GM23338 (cell line): ENCODE measurements at regions not wholly inside any gene's neighbourhood (a gene's known extent, or its start where the extent isn't known, plus 50 kb on each side); places are given as distances from the start of the nearest gene placed in this dataset.

Source experiments
- ATAC-seq: fragments of 200-7000 bp; cut with Tn5 transposase; 3 replicates; pipeline ENCODE4 v1.9.1; 2020
- DNase-seq: peaks from one replicate; pipeline ENCODE4 v3.0.0-alpha.2; 2015; ENCODE audit warnings: low spot score
- H2AFZ ChIP-seq: fragments of 200-600 bp; sonication (generic); 2 replicates; pipeline ENCODE4 v1.8.0; 2016; ENCODE audit warnings: antibody characterized with exemption, mild to moderate bottlenecking, moderate library complexity
- H3F3A ChIP-seq: fragments of 200-600 bp; sonication (generic); replicated peaks from 2 replicates; pipeline ENCODE4 v1.8.0; 2017; ENCODE audit warnings: antibody characterized with exemption, mixed run types, low read depth
- H3K27ac ChIP-seq: fragments of 200-600 bp; sonication (generic); 2 replicates; pipeline ENCODE4 v1.6.1; 2016; ENCODE audit warnings: low read depth
- H3K27me3 ChIP-seq: fragments of 200-600 bp; sonication (generic); 2 replicates; pipeline ENCODE4 v1.8.0; 2016; ENCODE audit warnings: mild to moderate bottlenecking, mixed run types, moderate library complexity; ENCODE audit not compliant: insufficient read depth
- H3K36me3 ChIP-seq: fragments of 200-600 bp; sonication (generic); 2 replicates; pipeline ENCODE4 v1.8.0; 2016; ENCODE audit warnings: mild to moderate bottlenecking; ENCODE audit not compliant: insufficient read depth
- H3K4me1 ChIP-seq: fragments of 200-600 bp; sonication (generic); 2 replicates; pipeline ENCODE4 v1.8.0; 2016; ENCODE audit warnings: mild to moderate bottlenecking, moderate library complexity; ENCODE audit not compliant: insufficient read depth
- H3K4me2 ChIP-seq: fragments of 200-600 bp; sonication (generic); 2 replicates; pipeline ENCODE4 v1.7.1; 2017; ENCODE audit warnings: mixed run types
- H3K4me3 ChIP-seq: fragments of 200-600 bp; sonication (generic); 2 replicates; pipeline ENCODE4 v1.6.1; 2016; ENCODE audit warnings: mixed run types
- H3K79me2 ChIP-seq: fragments of 200-600 bp; sonication (generic); replicated peaks from 2 replicates; pipeline ENCODE4 v1.8.0; 2017; ENCODE audit warnings: mild to moderate bottlenecking; ENCODE audit not compliant: insufficient read depth
- H3K9me2 ChIP-seq: fragments of 200-600 bp; sonication (generic); 2 replicates; pipeline ENCODE4 v1.8.0; 2017; ENCODE audit not compliant: insufficient read depth
- H4K20me1 ChIP-seq: fragments of 200-600 bp; sonication (generic); replicated peaks from 2 replicates; pipeline ENCODE4 v1.8.0; 2017; ENCODE audit warnings: mild to moderate bottlenecking; ENCODE audit not compliant: insufficient read depth
- H3K27ac Mint-ChIP-seq: 2 replicates; pipeline ENCODE4 v1.8.0; 2020; ENCODE audit warnings: inconsistent platforms, mild to moderate bottlenecking, moderate library complexity, mixed read lengths
- H3K27me3 Mint-ChIP-seq: 3 replicates; pipeline ENCODE4 v1.8.0; 2022; ENCODE audit warnings: low read depth, mild to moderate bottlenecking, moderate library complexity, mixed read lengths, inconsistent platforms; ENCODE audit not compliant: insufficient read depth, poor library complexity
- H3K36me3 Mint-ChIP-seq: 3 replicates; pipeline ENCODE4 v1.8.0; 2021; ENCODE audit warnings: low read depth, mild to moderate bottlenecking, inconsistent platforms, moderate library complexity, mixed read lengths
- H3K4me1 Mint-ChIP-seq: 3 replicates; pipeline ENCODE4 v1.8.0; 2020; ENCODE audit warnings: mild to moderate bottlenecking, inconsistent platforms, mixed read lengths
- H3K4me3 Mint-ChIP-seq: 3 replicates; pipeline ENCODE4 v1.8.0; 2021; ENCODE audit warnings: moderate library complexity, mild to moderate bottlenecking, inconsistent platforms, mixed read lengths
- H3K9me3 Mint-ChIP-seq: 3 replicates; pipeline ENCODE4 v1.8.0; 2020; ENCODE audit warnings: moderate library complexity, mild to moderate bottlenecking, inconsistent platforms, mixed read lengths
- CREB1 ChIP-seq: fragments of 250-450 bp; sonication (Bioruptor Pico); IDR thresholded peaks from 2 replicates; pipeline ENCODE4 v1.5.0; 2020; ENCODE audit warnings: low read depth, mild to moderate bottlenecking, moderate library complexity
- CTCF ChIP-seq, 2 experiments: fragments of 200-600 bp in 1 of 2; sonication (generic) in 1 of 2; conservative IDR thresholded peaks; 2 replicates each; pipeline versions ENCODE4 v1.5.1 to v1.6.1; 2016 to 2017; ENCODE audit warnings: antibody characterized with exemption in 2 of 2, low read depth in 2 of 2, mild to moderate bottlenecking in 2 of 2, moderate library complexity in 1 of 2
- ETS1 ChIP-seq: IDR thresholded peaks from 2 replicates; pipeline ENCODE4 v1.6.1; 2016; ENCODE audit warnings: antibody characterized with exemption
- EZH2 ChIP-seq: fragments of 200-600 bp; sonication (generic); IDR thresholded peaks from one replicate; pipeline ENCODE4 v1.8.0; 2017; ENCODE audit warnings: antibody characterized with exemption, mild to moderate bottlenecking, low read depth; ENCODE audit not compliant: unreplicated experiment
- EZH2phosphoT487 ChIP-seq: fragments of 200-600 bp; sonication (generic); IDR thresholded peaks from one replicate; pipeline ENCODE4 v1.8.1; 2018; ENCODE audit warnings: antibody characterized with exemption; ENCODE audit not compliant: unreplicated experiment
- JUNB ChIP-seq: IDR thresholded peaks from one replicate; pipeline ENCODE4 v1.6.1; 2016; ENCODE audit warnings: antibody characterized with exemption; ENCODE audit not compliant: unreplicated experiment
- POLR2AphosphoS5 ChIP-seq: IDR thresholded peaks from 2 replicates; pipeline ENCODE4 v1.6.1; 2016; ENCODE audit warnings: antibody characterized with exemption, low read depth
- REST ChIP-seq: IDR thresholded peaks from one replicate; pipeline ENCODE4 v1.6.1; 2018; ENCODE audit warnings: antibody characterized with exemption; ENCODE audit not compliant: unreplicated experiment
- STAT1 ChIP-seq: IDR thresholded peaks from one replicate; pipeline ENCODE4 v1.6.1; 2016; ENCODE audit warnings: antibody characterized with exemption; ENCODE audit not compliant: unreplicated experiment
- ZNF114 ChIP-seq: fragments of 250-450 bp; sonication (Bioruptor Pico); IDR thresholded peaks from 2 replicates; pipeline ENCODE4 v1.5.0; 2020; ENCODE audit warnings: mild to moderate bottlenecking, moderate library complexity
- ZNF331 ChIP-seq: fragments of 250-450 bp; sonication (Bioruptor Pico); IDR thresholded peaks from 2 replicates; pipeline ENCODE4 v1.5.0; 2020; ENCODE audit warnings: low read depth, mild to moderate bottlenecking, moderate library complexity

- TF ChIP-seq EZH2 (no peak), REST (no peak), CREB1 (CRISPR knock-in tag) (no peak), ZNF331 (no peak), ZNF114 (CRISPR knock-in tag) (no peak)
- peaks cover 57% of the 10 kb centered on the region for H3K4me1 Mint-ChIP-seq
Observed at GRCh38 chr2:201978986-201979385, 54.7 kb upstream of the FZD7 start.

GRCh38 chr2:201980389-201980821, 53.2 kb upstream of the FZD7 start:
- Mint-ChIP-seq H3K9me3 (peaks cover 2% of the 10 kb centered on the region; the same call in 1 of the 3 replicates), H3K4me1 (peaks cover 56% of the 10 kb centered on the region), H3K27me3 (peaks cover 9% of the 10 kb centered on the region), H3K27ac (no peak overlapping the region), H3K36me3 (peaks cover 2% of the 10 kb centered on the region; the same call in 2 of the 3 replicates), H3K4me3 (no peak overlapping the region)
- Histone ChIP-seq H3K9me2 (no peaks in the 10 kb centered on the region), H3K4me3 (no peak overlapping the region), H3F3A (no peaks in the 10 kb centered on the region; the same call in 1 of the 2 replicates), H3K27ac (no peak overlapping the region), H3K36me3 (no peaks in the 10 kb centered on the region; the same call in 1 of the 2 replicates), H2AFZ (no peak overlapping the region), H3K4me1 (peaks cover 38% of the 10 kb centered on the region), H3K4me2 (no peak overlapping the region), H3K79me2 (no peaks in the 10 kb centered on the region), H3K27me3 (no peaks in the 10 kb centered on the region), H4K20me1 (no peaks in the 10 kb centered on the region)
- no peak for DNase-seq
- ATAC-seq: no peak
- no peak for TF ChIP-seq ZNF114 (CRISPR knock-in tag)
- no peak for TF ChIP-seq STAT1
- no peak for TF ChIP-seq ETS1
- no peak for TF ChIP-seq JUNB
- TF ChIP-seq ZNF331: no peak
- TF ChIP-seq REST: no peak
- TF ChIP-seq EZH2phosphoT487: no peak
- TF ChIP-seq POLR2AphosphoS5: no peak
- no peak for TF ChIP-seq CREB1 (CRISPR knock-in tag)
- no peak for TF ChIP-seq CTCF (conservative IDR thresholded peaks at IDR 0.05; ENCODE audit: low read depth in 2 of 2)
- no peak for TF ChIP-seq EZH2

More at GRCh38 chr2:201978986-201979385, 54.7 kb upstream of the FZD7 start:
- DNase-seq: no peak
- Histone ChIP-seq H3K27ac (no peak overlapping the region), H3F3A (no peaks in the 10 kb centered on the region; the same call in 1 of the 2 replicates), H2AFZ (no peak overlapping the region; the same call in 1 of the 2 replicates), H3K4me1 (peaks cover 41% of the 10 kb centered on the region), H3K4me2 (no peak overlapping the region), H3K4me3 (no peak overlapping the region), H3K36me3 (no peaks in the 10 kb centered on the region; the same call in 1 of the 2 replicates), H3K79me2 (no peaks in the 10 kb centered on the region; the same call in 1 of the 2 replicates), H4K20me1 (no peaks in the 10 kb centered on the region), H3K27me3 (no peaks in the 10 kb centered on the region), H3K9me2 (no peaks in the 10 kb centered on the region)
- Mint-ChIP-seq H3K27me3 (peaks cover 8% of the 10 kb centered on the region), H3K27ac (0 out of 2 replicates have a peak overlapping the region, but pooled peaks have one; percentile 65), H3K9me3 (peaks cover 12% of the 10 kb centered on the region; the same call in 2 of the 3 replicates), H3K36me3 (peaks cover 15% of the 10 kb centered on the region), H3K4me3 (no peak overlapping the region; the same call in 2 of the 3 replicates)
- no peak for ATAC-seq
